Effector CD8-positive, alpha-beta T cell (primary cell): ENCODE measurements at regions not wholly inside any gene's neighbourhood (a gene's known extent, or its start where the extent isn't known, plus 50 kb on each side); places are given as distances from the start of the nearest gene placed in this dataset.
"Not testable (repeated sequence)": the region's sequence is repeated elsewhere in the genome, so short reads cannot be mapped to it uniquely, and the experiment has no call there.

Source experiments
- DNase-seq: peaks from one replicate; lab custom pipeline; 2025; lab: John Stamatoyannopoulos, UW

DNA sequence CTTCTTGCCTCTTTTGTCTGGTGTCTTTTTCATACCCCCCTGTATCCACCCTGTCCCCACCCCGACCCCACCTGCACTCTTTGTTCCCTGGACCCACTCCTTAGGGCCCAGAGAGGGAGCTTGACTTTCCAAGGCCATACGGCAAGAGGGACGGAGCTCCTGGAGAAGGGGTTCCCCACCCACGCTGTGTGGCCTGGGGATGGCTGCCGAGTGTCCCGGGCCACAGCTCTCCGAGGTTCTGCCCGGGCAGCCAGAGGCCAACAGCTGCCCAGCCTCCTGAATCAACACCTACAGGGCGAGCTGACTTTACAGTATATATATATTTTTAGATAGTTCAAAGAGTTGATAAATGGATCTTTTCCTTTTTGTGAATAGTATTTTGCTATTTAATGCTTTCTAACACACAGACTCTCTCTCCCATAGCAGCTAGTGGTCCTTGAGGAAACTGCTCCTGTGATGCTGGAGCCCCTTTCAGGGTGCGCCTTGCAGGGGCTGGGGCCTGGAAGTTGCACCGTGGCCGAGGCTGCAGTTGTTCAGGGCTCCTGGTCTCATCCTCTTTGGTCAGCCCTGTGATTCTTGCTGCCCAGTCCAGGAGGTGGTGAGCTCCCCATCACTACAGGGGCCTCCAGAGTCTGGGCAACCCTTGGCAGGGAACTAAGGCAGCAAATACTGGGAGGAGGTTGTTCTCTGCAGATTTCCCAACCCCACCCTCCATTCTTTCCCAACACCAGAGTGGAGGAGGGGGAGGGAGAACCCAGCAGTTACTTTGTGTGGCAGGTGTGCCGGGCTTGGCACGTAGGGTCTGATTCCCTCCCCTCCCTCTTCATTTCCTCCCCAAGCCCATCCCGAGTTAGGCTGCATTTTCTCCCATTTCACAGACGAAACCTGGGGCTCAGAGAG lies 321.6 kb downstream of the PTPRU start:
- no peak for DNase-seq

DNA sequence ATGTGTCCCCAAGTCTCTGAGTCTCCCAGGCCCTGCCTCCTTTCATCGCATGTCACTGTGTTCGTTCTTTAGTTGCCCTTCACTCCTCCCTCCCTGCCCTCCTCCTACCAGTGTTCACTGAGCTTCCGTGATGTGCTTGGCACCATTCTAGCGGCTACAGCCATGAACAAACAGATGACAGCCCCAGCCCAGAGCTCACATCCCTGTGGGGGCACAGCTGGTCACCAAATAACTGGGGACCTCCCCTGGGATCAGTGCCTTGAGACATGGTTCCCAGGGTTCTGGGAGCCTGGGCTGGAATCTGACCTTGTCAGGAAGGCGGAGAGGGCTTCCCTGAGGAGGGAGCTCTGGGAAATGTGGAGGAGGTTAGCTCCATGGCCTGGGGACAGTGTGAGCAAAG lies 320.7 kb downstream of the PTPRU start:
- no peak for DNase-seq

DNA sequence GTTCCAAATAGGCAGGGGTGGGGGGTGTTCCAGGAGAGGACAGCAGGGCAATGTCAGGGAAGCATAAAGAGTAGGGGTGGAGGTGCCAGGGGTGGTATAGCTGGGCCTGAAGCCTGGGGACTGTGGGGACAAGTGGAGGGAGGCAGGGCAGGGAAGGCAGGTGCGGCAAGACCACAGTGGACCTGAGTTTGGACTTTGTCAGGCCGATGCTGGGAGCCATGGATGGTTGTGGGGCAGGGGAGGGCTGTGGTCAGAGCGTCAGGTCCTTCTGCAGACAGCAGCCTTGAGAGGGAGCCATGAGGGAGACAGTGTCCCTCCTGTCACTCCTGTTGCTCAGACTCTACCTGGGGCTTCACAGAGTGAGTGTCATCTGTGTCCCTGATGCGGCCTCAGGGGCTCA lies 320.3 kb downstream of the PTPRU start:
- no peak for DNase-seq

- DNase-seq, result no peak
Measured at GRCh38 chr1:29555043-29555620, 318.8 kb downstream of the PTPRU start.

DNA sequence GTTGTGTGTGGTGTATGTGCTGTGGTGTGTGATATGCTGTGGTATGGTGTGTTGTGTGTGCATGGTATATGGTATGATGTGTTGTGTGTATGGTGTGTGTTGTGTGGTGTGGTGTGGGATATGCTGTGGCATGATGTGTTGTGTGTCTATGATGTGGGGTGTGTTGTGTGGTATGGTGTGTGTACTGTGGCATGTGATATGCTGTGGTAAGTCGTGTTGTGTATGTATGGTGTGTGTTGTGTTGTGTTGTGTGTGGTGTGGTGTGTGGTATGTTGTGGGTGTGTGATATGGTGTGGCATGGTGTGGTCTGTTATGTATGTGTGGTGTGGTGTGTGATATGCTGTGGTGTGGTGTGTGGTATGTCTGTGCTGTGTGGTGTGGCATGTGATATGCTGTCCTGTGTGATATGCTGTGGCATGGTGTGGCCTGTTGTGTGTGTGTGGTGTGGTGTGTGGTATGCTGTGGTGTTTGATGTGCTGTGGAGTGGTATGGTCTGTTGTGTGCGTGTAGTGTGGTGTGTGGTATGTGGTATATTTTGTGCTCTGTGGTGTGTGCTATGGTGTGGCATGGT lies 318.0 kb downstream of the PTPRU start:
- no peak for DNase-seq

DNA sequence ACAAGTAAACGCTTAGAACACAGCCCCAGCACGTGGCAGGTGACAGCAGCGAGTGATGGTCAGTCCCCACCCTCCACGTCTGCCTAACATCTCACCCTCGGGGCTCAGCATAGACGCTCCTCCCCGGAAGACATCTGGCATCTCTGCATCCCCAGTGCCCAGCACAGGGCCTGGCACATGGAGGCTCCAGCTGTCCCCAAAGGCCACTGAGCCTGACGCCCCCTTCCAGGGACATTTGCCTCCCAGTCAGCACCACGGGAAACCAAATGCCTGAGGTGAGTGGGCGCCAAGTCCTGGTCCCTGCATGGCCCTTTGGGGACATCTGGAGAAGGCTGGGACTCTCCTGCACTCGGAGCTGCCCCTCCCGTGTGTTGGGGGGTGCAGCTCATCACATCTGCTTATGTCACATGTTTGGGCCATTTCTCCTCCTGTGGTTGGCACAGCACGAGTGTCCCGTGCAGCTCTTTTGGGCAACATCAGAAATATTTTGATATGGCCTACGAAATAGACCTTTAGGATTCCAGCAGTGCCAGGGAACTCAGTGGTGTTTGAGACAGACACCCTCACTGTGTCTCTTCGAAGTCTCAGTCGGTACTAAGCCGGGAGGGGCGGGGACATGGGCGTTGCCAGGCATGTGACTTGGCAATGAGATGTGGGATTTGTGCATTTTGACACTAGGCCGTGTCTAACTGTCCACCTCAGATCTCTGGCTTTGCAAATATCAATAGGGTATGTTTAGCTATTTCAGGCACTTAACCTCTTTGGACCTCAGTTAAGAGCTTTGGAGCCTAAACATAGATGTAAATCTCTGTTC lies 315.0 kb downstream of the PTPRU start:
- no peak for DNase-seq

DNA sequence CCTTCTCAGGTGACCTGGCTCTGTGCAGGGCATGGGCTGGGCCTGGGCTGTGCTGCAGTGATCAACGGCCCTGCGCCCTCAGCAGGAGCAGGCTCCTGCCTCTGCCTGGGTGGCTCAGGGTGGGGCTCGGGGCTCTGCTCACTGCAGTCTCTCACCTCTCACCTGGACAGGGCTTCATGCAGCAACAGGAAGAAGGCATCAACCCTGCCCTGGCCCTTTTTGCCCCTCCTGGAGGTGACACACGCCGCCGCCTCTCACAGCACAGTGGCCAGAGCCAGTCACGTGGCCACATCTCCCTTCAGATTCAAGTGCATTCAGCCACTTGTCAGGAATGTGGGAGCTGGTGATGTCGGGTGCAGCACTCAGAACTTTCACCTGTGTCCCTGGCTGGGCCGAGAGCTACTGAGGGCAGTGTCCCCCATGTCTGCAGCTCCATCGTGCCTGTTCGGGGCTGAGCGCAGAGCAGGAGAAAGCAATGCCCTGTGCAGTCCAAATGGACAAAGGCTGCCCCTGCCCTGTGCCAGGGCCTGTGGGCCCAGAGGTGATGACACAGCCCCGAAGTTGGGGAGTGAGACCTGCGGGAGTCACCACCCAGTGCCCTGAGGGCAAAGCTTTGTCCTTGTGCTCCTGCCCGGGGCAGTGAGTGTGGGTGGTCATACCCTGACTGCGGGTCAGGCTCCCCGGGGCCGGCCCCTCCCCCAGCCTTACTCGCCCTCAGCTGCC lies 314.0 kb downstream of the PTPRU start:
- no peak for DNase-seq

- DNase-seq, result not testable (repeated sequence)
Measured at GRCh38 chr1:29549728-29550118, 313.4 kb downstream of the PTPRU start.

GRCh38 chr1:29549001-29549400 lies 312.7 kb downstream of the PTPRU start:
- DNase-seq, result no peak

- no peak for DNase-seq
Measured at GRCh38 chr1:29548091-29548490, 311.8 kb downstream of the PTPRU start.

GRCh38 chr1:29547300-29547699 lies 311.0 kb downstream of the PTPRU start:
- no peak for DNase-seq

DNA sequence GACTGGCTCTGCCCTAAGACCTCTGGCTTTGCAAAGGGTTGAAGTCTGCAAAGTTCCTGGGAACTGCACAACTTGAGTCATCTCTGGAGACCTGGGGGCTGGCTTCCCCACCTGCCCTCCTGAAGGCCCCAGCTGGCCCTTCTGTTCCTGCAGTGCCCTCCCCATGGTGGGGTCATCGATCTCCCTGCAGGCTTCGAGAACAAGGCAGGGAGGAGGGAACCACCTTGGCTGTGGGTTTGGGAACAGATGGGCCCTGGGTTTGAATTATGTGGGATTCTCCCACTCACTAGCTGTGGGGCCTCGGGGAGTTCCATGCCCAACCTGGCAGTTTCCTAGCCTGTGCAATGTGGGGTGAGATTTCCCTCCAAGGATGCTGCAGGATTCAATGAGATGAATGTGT lies 310.2 kb downstream of the PTPRU start:
- DNase-seq, result no peak

GRCh38 chr1:29544406-29544805 lies 308.1 kb downstream of the PTPRU start:
- DNase-seq, result no peak

DNA sequence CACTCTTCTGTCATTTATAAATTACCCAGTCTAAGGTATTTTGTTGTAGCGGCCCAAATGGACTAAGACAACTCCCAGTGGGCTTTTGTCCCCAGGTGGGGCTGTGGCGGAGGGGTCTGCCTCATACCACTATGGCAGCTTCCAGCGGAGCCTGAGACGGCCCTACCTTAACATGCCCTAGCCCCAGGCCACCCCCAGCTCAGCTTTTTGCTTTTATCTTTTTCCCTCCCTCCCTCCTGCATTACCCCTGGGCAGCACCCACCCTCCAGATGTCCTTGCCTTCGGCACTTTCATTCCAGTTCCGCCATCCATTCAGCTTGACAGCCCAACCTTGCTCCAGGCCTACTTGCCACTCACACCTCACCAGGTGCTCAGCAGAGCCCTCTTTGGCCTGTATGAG lies 307.3 kb downstream of the PTPRU start:
- DNase-seq, result no peak

GRCh38 chr1:29542548-29542947 lies 306.2 kb downstream of the PTPRU start:
- no peak for DNase-seq

- no peak for DNase-seq
Measured at GRCh38 chr1:29541631-29542030, 305.3 kb downstream of the PTPRU start.

GRCh38 chr1:29540801-29541357 lies 304.6 kb downstream of the PTPRU start:
- no peak for DNase-seq

DNA sequence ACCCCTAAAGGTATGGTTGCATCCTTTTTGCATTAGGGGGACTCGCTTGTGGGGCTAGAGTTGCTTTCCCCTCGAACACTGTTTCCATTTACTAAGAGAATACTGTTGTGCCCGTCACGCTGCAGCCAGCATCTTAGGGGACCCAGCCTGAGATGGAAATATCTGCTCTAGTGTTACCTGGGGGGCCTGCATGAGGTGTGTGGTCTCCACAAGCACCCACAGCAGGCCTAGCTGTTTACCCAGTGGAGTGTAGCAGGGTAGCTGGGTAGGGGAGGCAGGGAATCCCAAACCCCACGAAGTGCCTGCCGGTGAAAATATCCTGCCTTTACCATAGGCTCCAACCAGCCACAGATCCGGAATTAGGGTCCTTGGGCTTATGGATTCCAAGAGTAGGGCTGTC lies 303.6 kb downstream of the PTPRU start:
- DNase-seq, result no peak

DNA sequence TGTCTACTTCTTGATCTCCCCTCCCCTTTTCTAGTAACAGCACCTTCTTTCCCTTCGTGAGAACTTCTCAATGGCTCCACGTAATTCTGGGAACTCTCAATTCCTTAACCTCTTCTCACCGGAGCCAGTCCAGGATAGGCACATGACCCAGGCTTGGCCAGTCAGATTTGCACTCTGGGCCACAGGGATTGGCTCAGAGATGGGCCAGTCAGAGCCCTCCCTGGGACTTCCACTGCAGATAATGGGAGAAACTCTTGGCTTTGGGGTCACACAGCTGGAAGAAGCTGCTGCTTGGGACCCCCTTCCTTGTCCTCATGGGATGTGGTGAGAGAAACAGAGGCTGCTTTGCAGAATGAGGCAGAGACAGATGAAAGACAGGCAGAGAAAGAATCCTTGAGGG lies 302.3 kb downstream of the PTPRU start:
- no peak for DNase-seq

- DNase-seq, result no peak
Measured at GRCh38 chr1:29532751-29533150, 296.4 kb downstream of the PTPRU start.

DNA sequence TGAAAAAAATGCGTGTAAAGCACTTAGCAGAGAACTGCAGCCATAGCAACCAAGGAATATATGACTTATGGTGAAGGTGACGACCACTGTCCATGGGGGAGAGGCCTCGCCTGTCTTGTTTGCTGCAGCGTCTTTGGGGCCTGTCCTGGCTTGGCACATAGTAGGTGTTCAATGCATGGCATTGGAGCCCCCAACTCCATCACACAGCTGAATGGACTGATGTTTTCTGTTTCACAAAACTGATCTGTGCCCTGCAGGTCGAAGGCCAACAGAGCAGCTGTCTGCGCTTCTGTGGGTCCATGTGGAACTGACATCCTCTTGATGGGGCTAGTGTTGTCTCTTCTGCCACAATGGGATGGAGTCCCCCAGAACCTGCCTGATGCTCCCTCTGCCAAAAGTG lies 296.0 kb downstream of the PTPRU start:
- DNase-seq, result no peak
